ENCODE measurements at regions not wholly inside any gene's neighbourhood (a gene's known extent, or its start where the extent isn't known, plus 50 kb on each side); places are given as distances from the start of the nearest gene placed in this dataset.

- no peak for TF ChIP-seq CTCF (IDR thresholded peaks at IDR 0.05)
- TF ChIP-seq POLR2A (IDR thresholded peaks at IDR 0.05): no peak
Measured at GRCh38 chr15:37339437-37339836, 239.1 kb upstream of the MEIS2 start.
